ENCODE measurements at regions not wholly inside any gene's neighbourhood (a gene's known extent, or its start where the extent isn't known, plus 50 kb on each side); places are given as distances from the start of the nearest gene placed in this dataset.

- TF ChIP-seq EZH2phosphoT487 (IDR thresholded peaks at IDR 0.05; ENCODE audit: unreplicated experiment) (no peak), CTCF (conservative IDR thresholded peaks at IDR 0.05; ENCODE audit: low read depth in 2 of 2) (no peak), CREB1 (CRISPR knock-in tag; IDR thresholded peaks at IDR 0.05; ENCODE audit: low read depth) (no peak), ZNF331 (CRISPR knock-in tag; IDR thresholded peaks at IDR 0.05; ENCODE audit: low read depth) (no peak), POLR2AphosphoS5 (IDR thresholded peaks at IDR 0.05; ENCODE audit: low read depth) (no peak), EZH2 (IDR thresholded peaks at IDR 0.05; ENCODE audit: low read depth, unreplicated experiment) (no peak)
Measured at GRCh38 chr3:72696815-72697214, 151.4 kb downstream of the SHQ1 start.
